NCI-H226 (cell line): ENCODE measurements at regions not wholly inside any gene's neighbourhood (a gene's known extent, or its start where the extent isn't known, plus 50 kb on each side); places are given as distances from the start of the nearest gene placed in this dataset.

Experiments
- DNase-seq: peaks from one replicate; pipeline ENCODE4 v3.0.0-alpha.2; 2015

GRCh38 chr16:82488460-82488859, 138.3 kb upstream of the CDH13 start:
- no peak for DNase-seq

- no peak for DNase-seq
Measured at GRCh38 chr16:82481455-82481854, 145.3 kb upstream of the CDH13 start.

GRCh38 chr16:82476786-82477185, 150.0 kb upstream of the CDH13 start:
- DNase-seq: no peak

- no peak for DNase-seq
Measured at GRCh38 chr16:82470620-82471152, 156.1 kb upstream of the CDH13 start.

- no peak for DNase-seq
Measured at GRCh38 chr16:82470016-82470415, 156.8 kb upstream of the CDH13 start.

GRCh38 chr16:82464187-82464586, 162.6 kb upstream of the CDH13 start:
- DNase-seq: no peak

GRCh38 chr16:82460766-82461165, 166.0 kb upstream of the CDH13 start:
- DNase-seq: no peak

- DNase-seq: no peak
Measured at GRCh38 chr16:82459580-82460256, 167.1 kb upstream of the CDH13 start.

GRCh38 chr16:82456683-82457082, 170.1 kb upstream of the CDH13 start:
- DNase-seq: peak; percentile 23

GRCh38 chr16:82454566-82454965, 172.2 kb upstream of the CDH13 start:
- no peak for DNase-seq

- DNase-seq: no peak
Measured at GRCh38 chr16:82454152-82454551, 172.6 kb upstream of the CDH13 start.

GRCh38 chr16:82452004-82452756, 174.6 kb upstream of the CDH13 start:
- no peak for DNase-seq

GRCh38 chr16:82451449-82451848, 175.3 kb upstream of the CDH13 start:
- DNase-seq: no peak

GRCh38 chr16:82440336-82440735, 186.4 kb upstream of the CDH13 start:
- DNase-seq: no peak

- DNase-seq: no peak
Measured at GRCh38 chr16:82439678-82440293, 187.0 kb upstream of the CDH13 start.

GRCh38 chr16:82433042-82433441, 193.7 kb upstream of the CDH13 start:
- DNase-seq: no peak

- no peak for DNase-seq
Measured at GRCh38 chr16:82432261-82432660, 194.5 kb upstream of the CDH13 start.

GRCh38 chr16:82425661-82426060, 201.1 kb upstream of the CDH13 start:
- no peak for DNase-seq

GRCh38 chr16:82421851-82422250, 204.9 kb upstream of the CDH13 start:
- DNase-seq: no peak

- DNase-seq: no peak
Measured at GRCh38 chr16:82419332-82419731, 207.4 kb upstream of the CDH13 start.

GRCh38 chr16:82414476-82414875, 212.3 kb upstream of the CDH13 start:
- no peak for DNase-seq

GRCh38 chr16:82412770-82413169, 214.0 kb upstream of the CDH13 start:
- DNase-seq: no peak

- no peak for DNase-seq
Measured at GRCh38 chr16:82405736-82406135, 221.0 kb upstream of the CDH13 start.
